ENCODE measurements at regions not wholly inside any gene's neighbourhood (a gene's known extent, or its start where the extent isn't known, plus 50 kb on each side); places are given as distances from the start of the nearest gene placed in this dataset.

DNA sequence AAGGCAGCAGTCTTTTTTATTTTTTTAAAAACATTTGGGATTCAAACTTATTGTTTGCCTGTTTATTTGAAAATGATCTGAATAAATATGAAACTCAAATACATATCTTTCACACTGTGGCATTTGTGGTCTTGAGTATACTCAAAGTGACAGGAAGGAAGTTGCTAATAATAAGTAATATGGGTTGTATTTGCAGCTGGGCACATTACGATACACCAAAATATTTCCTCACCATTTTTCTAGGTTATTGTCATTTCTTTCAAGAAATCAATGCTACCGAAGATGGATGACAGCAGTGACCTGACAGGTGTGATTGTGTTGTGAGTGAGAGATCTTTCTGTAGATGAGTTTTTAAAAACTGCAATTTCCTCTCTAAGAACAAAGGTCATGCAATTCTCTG, 665.7 kb downstream of the CDH8 start:
- Mint-ChIP-seq H3K4me1 (ENCODE audit: low read depth, unreplicated experiment) (no peaks in the 10 kb centered on the region), H3K27me3 (ENCODE audit: unreplicated experiment) (no peaks in the 10 kb centered on the region), H3K36me3 (ENCODE audit: unreplicated experiment) (no peaks in the 10 kb centered on the region), H3K9me3 (ENCODE audit: unreplicated experiment) (no peaks in the 10 kb centered on the region), H3K27ac (ENCODE audit: unreplicated experiment) (no peak overlapping the region), H3K4me3 (ENCODE audit: unreplicated experiment) (no peak overlapping the region)
- DNase-seq: no peak
- TF ChIP-seq, protein P1, sequence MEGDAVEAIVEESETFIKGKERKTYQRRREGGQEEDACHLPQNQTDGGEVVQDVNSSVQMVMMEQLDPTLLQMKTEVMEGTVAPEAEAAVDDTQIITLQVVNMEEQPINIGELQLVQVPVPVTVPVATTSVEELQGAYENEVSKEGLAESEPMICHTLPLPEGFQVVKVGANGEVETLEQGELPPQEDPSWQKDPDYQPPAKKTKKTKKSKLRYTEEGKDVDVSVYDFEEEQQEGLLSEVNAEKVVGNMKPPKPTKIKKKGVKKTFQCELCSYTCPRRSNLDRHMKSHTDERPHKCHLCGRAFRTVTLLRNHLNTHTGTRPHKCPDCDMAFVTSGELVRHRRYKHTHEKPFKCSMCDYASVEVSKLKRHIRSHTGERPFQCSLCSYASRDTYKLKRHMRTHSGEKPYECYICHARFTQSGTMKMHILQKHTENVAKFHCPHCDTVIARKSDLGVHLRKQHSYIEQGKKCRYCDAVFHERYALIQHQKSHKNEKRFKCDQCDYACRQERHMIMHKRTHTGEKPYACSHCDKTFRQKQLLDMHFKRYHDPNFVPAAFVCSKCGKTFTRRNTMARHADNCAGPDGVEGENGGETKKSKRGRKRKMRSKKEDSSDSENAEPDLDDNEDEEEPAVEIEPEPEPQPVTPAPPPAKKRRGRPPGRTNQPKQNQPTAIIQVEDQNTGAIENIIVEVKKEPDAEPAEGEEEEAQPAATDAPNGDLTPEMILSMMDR (IDR thresholded peaks at IDR 0.05; ENCODE audit: partially characterized antibody, unreplicated experiment): no peak

DNA sequence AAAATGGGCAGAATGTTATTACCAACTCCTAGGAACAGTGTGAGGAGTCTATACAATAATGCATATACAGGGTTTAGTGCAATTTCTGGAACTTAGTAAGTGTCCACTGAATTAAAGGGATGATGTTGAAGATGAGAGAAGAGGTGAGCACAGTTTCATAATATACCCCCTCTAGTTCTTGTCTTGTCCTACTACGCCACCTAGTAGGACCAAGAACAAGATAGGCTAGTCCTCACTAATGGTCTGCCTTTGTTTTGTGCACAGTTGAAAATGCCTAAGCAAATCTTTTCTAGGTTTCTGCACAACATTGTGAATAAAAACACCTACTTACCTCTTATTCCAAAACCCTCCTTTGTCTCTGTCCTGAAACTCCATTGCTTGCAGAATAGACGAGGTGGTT, 670.2 kb downstream of the CDH8 start:
- Mint-ChIP-seq H3K27me3 (ENCODE audit: unreplicated experiment) (no peaks in the 10 kb centered on the region), H3K9me3 (ENCODE audit: unreplicated experiment) (no peaks in the 10 kb centered on the region), H3K36me3 (ENCODE audit: unreplicated experiment) (no peaks in the 10 kb centered on the region), H3K27ac (ENCODE audit: unreplicated experiment) (no peak overlapping the region), H3K4me1 (ENCODE audit: low read depth, unreplicated experiment) (no peaks in the 10 kb centered on the region), H3K4me3 (ENCODE audit: unreplicated experiment) (no peak overlapping the region)
- no peak for DNase-seq
- TF ChIP-seq, protein P1 (IDR thresholded peaks at IDR 0.05; ENCODE audit: partially characterized antibody, unreplicated experiment): no peak

DNA sequence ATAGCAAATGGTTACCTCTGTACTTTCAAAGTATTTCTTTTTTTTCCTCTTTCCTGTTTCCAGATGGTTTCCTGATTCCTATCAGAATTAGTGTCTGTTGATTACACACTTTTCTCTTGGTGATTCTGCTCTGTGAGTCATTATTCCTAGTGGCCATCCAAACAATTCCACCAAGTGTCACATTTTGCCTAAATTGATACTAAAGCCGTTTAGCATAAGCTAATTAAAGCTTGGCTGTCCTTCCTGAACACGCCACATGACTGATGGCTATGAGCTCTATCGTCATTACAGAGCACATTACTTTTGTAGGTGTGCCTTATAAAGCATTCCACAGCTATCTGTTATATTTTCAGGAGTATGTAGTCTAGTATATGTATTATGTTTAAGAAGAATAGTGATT, 671.2 kb downstream of the CDH8 start:
- no peaks in the 10 kb centered on the region for H3K9me3 Mint-ChIP-seq (ENCODE audit: unreplicated experiment)
- no peak overlapping the region for H3K4me3 Mint-ChIP-seq (ENCODE audit: unreplicated experiment)
- no peak overlapping the region for H3K27ac Mint-ChIP-seq (ENCODE audit: unreplicated experiment)
- no peaks in the 10 kb centered on the region for H3K36me3 Mint-ChIP-seq (ENCODE audit: unreplicated experiment)
- TF ChIP-seq, protein P1 (IDR thresholded peaks at IDR 0.05; ENCODE audit: partially characterized antibody, unreplicated experiment): no peak
- no peaks in the 10 kb centered on the region for H3K27me3 Mint-ChIP-seq (ENCODE audit: unreplicated experiment)
- no peak for DNase-seq
- H3K4me1 Mint-ChIP-seq (ENCODE audit: low read depth, unreplicated experiment): no peaks in the 10 kb centered on the region

DNA sequence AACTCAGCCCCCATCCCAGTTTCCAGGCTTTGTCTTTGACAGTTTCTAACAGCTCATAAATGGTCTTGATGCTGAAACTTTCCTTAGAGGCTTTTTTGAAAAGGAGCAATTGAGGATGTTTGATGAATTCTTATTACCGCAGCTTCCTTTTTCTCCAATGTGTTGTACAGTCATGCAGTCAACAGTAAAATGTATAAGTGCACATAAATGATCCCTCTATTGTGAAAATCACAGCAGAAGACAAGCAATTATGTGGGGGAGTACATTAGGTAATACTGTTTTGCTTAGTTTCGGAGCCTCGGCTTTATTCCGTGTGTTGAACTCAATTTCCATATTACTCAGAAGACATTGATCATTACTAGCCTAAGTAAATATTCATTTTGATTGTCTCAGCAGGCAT, 673.7 kb downstream of the CDH8 start:
- no peaks in the 10 kb centered on the region for H3K9me3 Mint-ChIP-seq (ENCODE audit: unreplicated experiment)
- DNase-seq: no peak
- TF ChIP-seq, protein P1 (IDR thresholded peaks at IDR 0.05; ENCODE audit: partially characterized antibody, unreplicated experiment): no peak
- no peak overlapping the region for H3K4me3 Mint-ChIP-seq (ENCODE audit: unreplicated experiment)
- H3K27me3 Mint-ChIP-seq (ENCODE audit: unreplicated experiment): no peaks in the 10 kb centered on the region
- H3K4me1 Mint-ChIP-seq (ENCODE audit: low read depth, unreplicated experiment): no peaks in the 10 kb centered on the region
- H3K27ac Mint-ChIP-seq (ENCODE audit: unreplicated experiment): no peak overlapping the region
- H3K36me3 Mint-ChIP-seq (ENCODE audit: unreplicated experiment): no peaks in the 10 kb centered on the region

DNA sequence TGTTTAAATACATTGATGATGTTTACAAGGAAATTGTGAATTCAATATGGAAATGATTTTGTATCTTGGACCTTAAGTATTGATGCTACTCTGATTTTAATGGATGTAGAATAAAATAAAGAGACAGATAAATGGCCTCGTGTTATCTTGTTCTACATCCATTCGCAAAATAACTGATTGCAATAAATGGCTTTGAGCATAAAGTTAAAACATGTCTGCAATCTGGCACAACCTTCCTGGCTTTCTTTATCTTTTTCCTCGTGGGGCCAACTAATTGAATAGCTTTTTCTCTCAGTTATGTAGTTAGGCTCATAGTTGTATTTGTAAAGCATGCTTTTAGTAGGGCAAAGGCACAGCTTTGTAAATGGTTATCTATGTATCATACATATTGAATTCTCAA, 691.4 kb downstream of the CDH8 start:
- Mint-ChIP-seq H3K36me3 (ENCODE audit: unreplicated experiment) (no peaks in the 10 kb centered on the region), H3K27me3 (ENCODE audit: unreplicated experiment) (no peaks in the 10 kb centered on the region), H3K4me1 (ENCODE audit: low read depth, unreplicated experiment) (peaks cover 9% of the 10 kb centered on the region), H3K27ac (ENCODE audit: unreplicated experiment) (no peak overlapping the region), H3K9me3 (ENCODE audit: unreplicated experiment) (peaks cover 2% of the 10 kb centered on the region), H3K4me3 (ENCODE audit: unreplicated experiment) (no peak overlapping the region)
- TF ChIP-seq, protein P1 (IDR thresholded peaks at IDR 0.05; ENCODE audit: partially characterized antibody, unreplicated experiment): no peak
- no peak for DNase-seq

All from glutamatergic neuron (in vitro differentiated cells).